HG02642 (cell line): ENCODE measurements at regions not wholly inside any gene's neighbourhood (a gene's known extent, or its start where the extent isn't known, plus 50 kb on each side); places are given as distances from the start of the nearest gene placed in this dataset.
"Not testable (repeated sequence)": the region's sequence is repeated elsewhere in the genome, so short reads cannot be mapped to it uniquely, and the experiment has no call there.

Source experiments
- ATAC-seq: cut with Tn5 transposase; IDR thresholded peaks from one replicate; pipeline ENCODE4 v1.9.1; 2021; ENCODE audit warnings: mild to moderate bottlenecking; ENCODE audit not compliant: unreplicated experiment, poor library complexity

- ATAC-seq, result no peak
Observed at GRCh38 chr11:130526846-130527245, 78.4 kb downstream of the ADAMTS15 start.

GRCh38 chr11:130527636-130528297 lies 79.3 kb downstream of the ADAMTS15 start:
- ATAC-seq, result no peak

GRCh38 chr11:130528298-130529261 lies 80.1 kb downstream of the ADAMTS15 start:
- no peak for ATAC-seq

GRCh38 chr11:130529366-130529765 lies 80.9 kb downstream of the ADAMTS15 start:
- ATAC-seq, result no peak

GRCh38 chr11:130531061-130531460 lies 82.6 kb downstream of the ADAMTS15 start:
- no peak for ATAC-seq

- ATAC-seq, result no peak
Observed at GRCh38 chr11:130533113-130533798, 84.8 kb downstream of the ADAMTS15 start.

- ATAC-seq, result no peak
Observed at GRCh38 chr11:130533871-130534270, 85.4 kb downstream of the ADAMTS15 start.

GRCh38 chr11:130534551-130534950 lies 86.1 kb downstream of the ADAMTS15 start:
- ATAC-seq, result no peak

- ATAC-seq, result no peak
Observed at GRCh38 chr11:130535520-130535919, 87.1 kb downstream of the ADAMTS15 start.

- no peak for ATAC-seq
Observed at GRCh38 chr11:130536106-130537040, 87.9 kb downstream of the ADAMTS15 start.

- not testable (repeated sequence) for ATAC-seq
Observed at GRCh38 chr11:130539680-130540079, 91.2 kb downstream of the ADAMTS15 start.

- no peak for ATAC-seq
Observed at GRCh38 chr11:130544266-130544665, 95.8 kb downstream of the ADAMTS15 start.

GRCh38 chr11:130545449-130546072 lies 97.1 kb downstream of the ADAMTS15 start:
- no peak for ATAC-seq

GRCh38 chr11:130546438-130546837 lies 98.0 kb downstream of the ADAMTS15 start:
- no peak for ATAC-seq

- ATAC-seq, result no peak
Observed at GRCh38 chr11:130546901-130547694, 98.7 kb downstream of the ADAMTS15 start.

- ATAC-seq, result no peak
Observed at GRCh38 chr11:130547761-130548490, 99.5 kb downstream of the ADAMTS15 start.

GRCh38 chr11:130548491-130548833 lies 100.0 kb downstream of the ADAMTS15 start:
- ATAC-seq, result no peak

- no peak for ATAC-seq
Observed at GRCh38 chr11:130549393-130549999, 101.1 kb downstream of the ADAMTS15 start.
